Choroid plexus epithelial cell (primary cell): ENCODE measurements at regions not wholly inside any gene's neighbourhood (a gene's known extent, or its start where the extent isn't known, plus 50 kb on each side); places are given as distances from the start of the nearest gene placed in this dataset.

Source experiments
- DNase-seq: peaks from one replicate; pipeline ENCODE4 v3.0.0-alpha.2; 2010; ENCODE audit warnings: low read depth
- H3K4me3 ChIP-seq: 2 replicates; pipeline ENCODE4 v1.5.1; 2011; ENCODE audit warnings: low read depth, mild to moderate bottlenecking, control low read depth, low read length, moderate library complexity
- TF ChIP-seq, protein P1 (sequence below): conservative IDR thresholded peaks from 2 replicates; pipeline ENCODE4 v1.5.1; 2011; ENCODE audit warnings: low read depth, mild to moderate bottlenecking, control low read depth, inconsistent platforms, low read length, moderate library complexity

DNA sequence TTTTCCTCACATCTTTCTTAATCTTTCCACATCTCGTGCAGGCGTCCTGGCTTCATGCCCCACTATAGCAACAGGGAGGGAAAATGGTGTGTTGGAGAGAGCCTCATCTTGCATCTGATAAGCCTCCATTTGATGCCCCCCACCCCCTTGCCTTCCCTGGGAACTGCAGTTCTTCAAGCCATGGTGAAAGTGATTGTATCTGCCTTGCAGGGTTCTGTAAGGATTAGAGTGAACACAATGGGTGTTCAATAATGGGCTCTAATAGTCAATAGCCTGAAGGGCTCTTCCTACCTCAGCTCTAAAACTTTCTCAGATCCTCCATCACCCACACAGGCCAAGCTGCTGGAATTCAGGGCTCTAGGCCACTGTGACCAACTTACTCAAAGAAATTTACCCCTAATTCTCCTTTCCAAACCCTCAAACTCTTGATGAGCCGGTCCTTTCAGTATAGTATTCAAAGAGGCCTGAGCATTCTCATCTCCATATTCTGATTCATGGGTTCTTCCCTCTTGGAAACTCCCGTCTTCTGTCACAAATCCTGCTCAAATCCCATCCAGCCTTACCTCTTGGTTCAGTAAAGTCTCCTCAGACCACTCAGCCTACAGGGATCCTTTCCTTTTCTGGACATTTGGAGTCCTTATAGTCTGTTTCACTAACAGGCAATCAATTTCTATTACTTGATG, 128.3 kb upstream of the TRIM2 start:
- DNase-seq: no peak
- H3K4me3 ChIP-seq: no peak overlapping the region
- TF ChIP-seq, protein P1, sequence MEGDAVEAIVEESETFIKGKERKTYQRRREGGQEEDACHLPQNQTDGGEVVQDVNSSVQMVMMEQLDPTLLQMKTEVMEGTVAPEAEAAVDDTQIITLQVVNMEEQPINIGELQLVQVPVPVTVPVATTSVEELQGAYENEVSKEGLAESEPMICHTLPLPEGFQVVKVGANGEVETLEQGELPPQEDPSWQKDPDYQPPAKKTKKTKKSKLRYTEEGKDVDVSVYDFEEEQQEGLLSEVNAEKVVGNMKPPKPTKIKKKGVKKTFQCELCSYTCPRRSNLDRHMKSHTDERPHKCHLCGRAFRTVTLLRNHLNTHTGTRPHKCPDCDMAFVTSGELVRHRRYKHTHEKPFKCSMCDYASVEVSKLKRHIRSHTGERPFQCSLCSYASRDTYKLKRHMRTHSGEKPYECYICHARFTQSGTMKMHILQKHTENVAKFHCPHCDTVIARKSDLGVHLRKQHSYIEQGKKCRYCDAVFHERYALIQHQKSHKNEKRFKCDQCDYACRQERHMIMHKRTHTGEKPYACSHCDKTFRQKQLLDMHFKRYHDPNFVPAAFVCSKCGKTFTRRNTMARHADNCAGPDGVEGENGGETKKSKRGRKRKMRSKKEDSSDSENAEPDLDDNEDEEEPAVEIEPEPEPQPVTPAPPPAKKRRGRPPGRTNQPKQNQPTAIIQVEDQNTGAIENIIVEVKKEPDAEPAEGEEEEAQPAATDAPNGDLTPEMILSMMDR: no peak

DNA sequence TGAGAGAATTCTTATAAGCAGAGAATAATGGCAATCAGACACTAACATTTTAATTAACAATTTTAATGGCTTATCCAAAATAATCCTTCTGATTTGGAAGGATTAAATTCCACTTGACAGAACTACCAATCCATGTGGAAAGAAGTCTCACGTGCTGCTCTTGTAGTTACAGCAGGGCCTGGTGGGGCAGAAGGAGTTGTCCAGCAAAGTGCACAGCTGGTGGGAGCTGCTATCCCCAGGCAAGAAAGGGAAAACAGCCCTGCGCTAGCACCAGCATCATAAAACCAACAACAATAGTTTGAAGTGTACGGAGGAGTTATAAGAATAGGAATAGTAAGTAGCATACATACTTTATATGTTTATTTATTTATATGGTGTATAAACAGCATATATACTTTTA, 127.4 kb upstream of the TRIM2 start:
- TF ChIP-seq, protein P1: no peak
- DNase-seq: no peak
- H3K4me3 ChIP-seq: no peak overlapping the region

DNA sequence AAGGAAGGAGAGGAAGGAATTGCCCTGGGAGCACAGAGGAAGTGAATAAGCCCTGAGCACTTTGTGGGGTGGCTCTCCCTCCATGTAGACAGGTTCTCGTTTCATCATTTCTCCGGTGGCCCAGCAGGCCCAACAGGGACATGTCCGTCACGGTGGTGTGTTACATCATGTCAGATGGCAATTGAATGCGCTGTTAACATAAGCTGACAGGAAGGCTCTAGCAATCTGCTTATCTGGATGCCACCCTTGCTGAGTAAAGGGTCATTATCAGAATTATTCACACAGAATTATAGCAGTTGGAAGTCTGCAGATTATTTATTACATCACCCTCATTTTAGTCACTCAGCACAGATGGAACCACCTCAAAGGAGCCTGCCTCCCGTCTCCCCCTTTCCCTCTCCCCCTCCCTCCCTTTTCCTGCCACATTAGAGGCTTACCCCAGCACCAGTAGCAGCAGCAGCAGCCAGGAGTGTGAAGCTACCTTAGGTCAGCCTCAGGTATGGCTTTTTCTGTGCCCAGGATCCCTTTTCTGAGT, 124.3 kb upstream of the TRIM2 start:
- no peak for DNase-seq
- TF ChIP-seq, protein P1: no peak
- H3K4me3 ChIP-seq: no peak overlapping the region

DNA sequence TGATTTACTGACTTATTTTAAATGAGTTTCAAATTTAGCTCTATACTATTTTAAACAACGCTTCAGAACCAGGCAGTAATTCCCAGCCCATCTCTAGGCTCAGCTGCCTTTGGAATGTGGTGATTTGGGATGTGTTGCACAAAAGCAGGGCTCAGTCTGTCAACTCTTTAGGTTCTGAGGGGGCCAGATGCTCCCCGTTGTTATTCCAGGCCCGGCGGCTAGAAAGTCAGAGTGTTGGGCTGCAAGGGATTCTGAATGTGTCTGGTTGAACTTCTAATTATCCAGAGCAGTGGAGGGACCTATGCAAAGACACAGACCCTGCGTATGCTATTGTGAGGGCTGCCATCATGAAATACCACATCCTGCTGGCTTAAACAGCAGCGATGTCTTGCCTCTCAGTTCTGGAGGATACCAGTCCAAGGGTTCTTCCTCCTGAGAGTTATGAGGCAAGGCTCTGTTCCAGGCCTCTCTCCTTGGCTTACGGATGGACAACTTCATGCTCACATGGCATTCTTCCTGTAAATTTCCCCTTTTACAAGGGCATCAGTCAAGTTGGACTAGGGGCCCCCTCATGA, 123.2 kb upstream of the TRIM2 start:
- no peak for DNase-seq
- no peak overlapping the region for H3K4me3 ChIP-seq
- TF ChIP-seq, protein P1: no peak

DNA sequence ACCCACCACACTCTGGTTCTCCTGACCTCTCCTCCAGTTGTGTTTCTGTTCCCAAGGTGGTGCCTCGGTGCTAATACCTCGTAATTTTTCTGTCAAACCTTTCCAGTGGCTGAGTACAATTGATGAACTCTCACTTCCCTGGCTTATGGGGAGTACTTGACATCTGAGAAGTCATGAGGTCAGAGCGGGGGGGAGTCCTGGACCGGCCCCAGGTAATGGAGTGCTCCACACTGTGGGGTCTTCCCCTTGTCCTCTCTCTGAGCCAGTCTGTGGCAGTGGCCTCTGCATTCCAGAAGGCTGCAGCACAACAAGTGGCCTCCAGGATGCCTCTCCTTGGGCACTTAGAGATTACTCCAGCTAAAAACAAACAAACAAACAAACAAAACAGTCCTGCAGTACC, 122.5 kb upstream of the TRIM2 start:
- TF ChIP-seq, protein P1: no peak
- no peak overlapping the region for H3K4me3 ChIP-seq
- no peak for DNase-seq

DNA sequence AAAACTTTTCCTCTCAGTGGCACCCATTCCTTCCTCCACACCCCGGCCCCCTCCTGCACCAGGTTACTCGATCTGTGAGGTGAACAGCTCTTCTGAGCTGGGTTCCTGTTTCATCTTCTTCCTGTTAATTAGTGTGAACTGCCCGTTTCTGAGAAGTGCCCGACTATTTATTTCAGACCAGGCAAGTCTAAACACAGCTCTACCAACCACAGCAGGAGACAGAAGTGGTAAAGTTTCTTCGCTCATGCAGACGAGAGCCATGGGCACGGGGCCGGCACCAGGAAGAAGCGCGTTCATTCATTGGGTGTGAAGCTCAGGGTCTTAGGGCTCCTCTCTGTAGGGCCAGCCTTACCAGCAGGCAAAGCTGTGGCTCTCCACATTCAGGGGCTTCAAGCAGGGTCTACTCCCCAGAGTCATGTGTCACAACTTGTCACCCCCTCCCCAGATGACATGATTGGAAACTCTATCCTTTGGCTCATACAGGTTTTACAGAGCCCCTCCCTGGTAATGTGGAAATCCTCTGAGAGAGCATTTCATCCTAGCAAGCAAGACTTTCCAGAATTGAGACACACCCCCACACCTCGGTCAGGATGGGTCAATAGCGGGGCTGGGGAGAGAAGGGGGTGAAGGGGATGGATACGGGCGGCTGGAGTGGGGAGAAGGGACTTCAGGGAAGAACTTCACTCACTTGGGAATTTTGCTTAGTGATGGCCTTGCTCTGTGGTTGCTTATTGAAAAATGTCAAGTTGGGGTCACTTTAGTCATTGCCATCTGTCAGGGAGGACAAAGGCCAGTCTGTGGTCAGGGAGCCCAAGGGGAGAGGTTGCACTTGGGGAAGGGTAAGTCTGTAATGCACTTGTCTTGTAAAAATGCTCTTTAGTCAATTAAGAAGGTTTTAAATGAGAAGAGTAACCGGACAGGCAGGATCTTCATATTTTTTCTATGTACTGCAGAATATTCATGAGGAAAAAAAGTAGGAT, 121.6 kb upstream of the TRIM2 start:
- DNase-seq: no peak
- H3K4me3 ChIP-seq: no peak overlapping the region
- TF ChIP-seq, protein P1: no peak
